WI38 (cell line): ENCODE measurements at regions not wholly inside any gene's neighbourhood (a gene's known extent, or its start where the extent isn't known, plus 50 kb on each side); places are given as distances from the start of the nearest gene placed in this dataset.

Experiments
- H3K4me3 ChIP-seq: 2 replicates; pipeline ENCODE4 v1.5.1; 2011; ENCODE audit warnings: low read depth, mild to moderate bottlenecking, control low read depth, low read length
- TF ChIP-seq, protein P1 (sequence below): IDR thresholded peaks from 2 replicates; pipeline ENCODE4 v1.5.1; 2012; ENCODE audit warnings: low read depth, mild to moderate bottlenecking, control low read depth, low read length

DNA sequence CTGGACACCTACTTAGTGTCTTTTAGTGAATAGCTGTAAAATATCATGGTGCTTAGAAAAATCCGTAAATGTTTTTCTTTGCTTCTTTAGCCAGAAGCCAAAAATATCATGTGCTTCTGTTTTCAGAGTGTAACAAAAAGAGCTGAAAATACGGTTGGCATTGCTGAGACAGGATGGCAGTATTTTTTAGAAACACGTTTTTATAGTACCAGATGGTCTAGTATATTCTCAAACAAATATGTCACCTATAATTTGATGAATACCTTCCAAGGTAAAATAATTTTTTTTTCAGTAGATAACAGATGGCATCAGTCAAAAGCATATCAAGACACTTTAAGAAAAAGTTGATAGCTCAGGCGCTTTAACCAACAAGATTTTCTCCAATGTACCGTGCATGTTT, 326.6 kb downstream of the PHF14 start:
- no peak overlapping the region for H3K4me3 ChIP-seq
- TF ChIP-seq, protein P1, sequence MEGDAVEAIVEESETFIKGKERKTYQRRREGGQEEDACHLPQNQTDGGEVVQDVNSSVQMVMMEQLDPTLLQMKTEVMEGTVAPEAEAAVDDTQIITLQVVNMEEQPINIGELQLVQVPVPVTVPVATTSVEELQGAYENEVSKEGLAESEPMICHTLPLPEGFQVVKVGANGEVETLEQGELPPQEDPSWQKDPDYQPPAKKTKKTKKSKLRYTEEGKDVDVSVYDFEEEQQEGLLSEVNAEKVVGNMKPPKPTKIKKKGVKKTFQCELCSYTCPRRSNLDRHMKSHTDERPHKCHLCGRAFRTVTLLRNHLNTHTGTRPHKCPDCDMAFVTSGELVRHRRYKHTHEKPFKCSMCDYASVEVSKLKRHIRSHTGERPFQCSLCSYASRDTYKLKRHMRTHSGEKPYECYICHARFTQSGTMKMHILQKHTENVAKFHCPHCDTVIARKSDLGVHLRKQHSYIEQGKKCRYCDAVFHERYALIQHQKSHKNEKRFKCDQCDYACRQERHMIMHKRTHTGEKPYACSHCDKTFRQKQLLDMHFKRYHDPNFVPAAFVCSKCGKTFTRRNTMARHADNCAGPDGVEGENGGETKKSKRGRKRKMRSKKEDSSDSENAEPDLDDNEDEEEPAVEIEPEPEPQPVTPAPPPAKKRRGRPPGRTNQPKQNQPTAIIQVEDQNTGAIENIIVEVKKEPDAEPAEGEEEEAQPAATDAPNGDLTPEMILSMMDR = no peak

DNA sequence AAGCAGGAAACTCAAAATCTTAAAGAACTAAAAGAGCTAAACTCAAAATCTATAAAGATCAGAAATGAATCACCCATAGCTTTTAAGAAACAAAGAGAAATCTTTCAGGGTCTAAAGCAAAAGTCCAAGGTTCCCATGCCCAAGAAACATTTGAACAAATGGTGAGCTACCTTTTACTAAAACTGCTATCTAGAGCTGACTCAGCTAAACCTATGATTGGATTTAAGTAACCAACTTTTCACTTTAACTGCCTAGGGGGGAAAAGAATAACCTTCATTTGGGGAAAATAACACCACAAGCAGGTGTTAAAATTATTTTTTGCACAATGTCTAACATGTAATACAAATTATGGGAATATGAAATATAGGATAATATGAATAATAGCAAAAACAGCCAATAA, 328.4 kb downstream of the PHF14 start:
- H3K4me3 ChIP-seq = no peak overlapping the region
- TF ChIP-seq, protein P1 = no peak

DNA sequence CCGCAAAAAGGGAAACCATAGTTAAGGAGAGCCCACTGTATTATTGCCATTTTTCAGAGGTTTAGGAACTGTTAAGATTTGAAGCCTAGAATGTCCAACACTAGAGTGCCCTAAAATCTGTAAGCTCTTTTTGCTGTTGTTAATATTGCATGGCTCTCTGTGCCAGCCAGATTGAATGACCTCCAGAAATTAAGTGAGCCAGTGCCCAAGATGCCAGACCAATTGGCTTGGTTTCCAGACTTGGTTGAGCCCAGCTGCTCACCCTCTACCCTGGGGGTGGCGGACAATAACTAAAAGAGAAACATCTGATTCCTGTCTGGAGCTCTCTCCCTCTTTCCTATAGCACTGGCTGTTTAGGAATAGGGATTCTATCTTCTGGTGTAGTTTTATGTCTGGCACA, 340.1 kb downstream of the PHF14 start:
- TF ChIP-seq, protein P1 = no peak
- H3K4me3 ChIP-seq = no peak overlapping the region

DNA sequence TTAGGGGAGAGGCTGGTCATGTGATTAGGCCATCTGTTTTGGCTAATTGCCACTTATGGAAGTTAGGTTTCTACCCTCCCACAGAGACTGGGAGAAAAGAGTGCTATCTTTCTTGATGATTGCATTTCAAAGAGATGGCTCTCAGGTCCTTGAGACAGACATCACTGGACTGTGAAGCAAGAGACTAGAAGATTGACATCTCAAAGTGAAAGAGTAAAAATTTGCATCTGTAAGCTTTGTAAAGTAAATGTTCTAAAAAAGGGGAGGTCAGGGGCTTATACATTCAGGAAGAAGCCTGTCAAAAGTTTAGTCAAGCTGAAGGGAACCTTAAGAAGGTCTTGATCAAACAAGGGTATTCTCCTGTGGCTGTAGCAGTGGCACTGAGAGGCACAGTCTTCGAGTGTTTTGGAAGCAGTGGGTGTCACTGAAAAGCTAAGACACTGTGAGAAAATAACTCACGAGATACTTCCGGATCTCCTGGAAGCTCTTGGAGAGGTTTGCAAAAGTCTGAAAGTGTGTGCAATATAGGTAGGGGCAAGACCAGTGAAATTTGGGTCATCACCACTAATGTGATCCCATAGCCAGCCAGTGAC, 342.1 kb downstream of the PHF14 start:
- no peak overlapping the region for H3K4me3 ChIP-seq
- TF ChIP-seq, protein P1 = no peak

DNA sequence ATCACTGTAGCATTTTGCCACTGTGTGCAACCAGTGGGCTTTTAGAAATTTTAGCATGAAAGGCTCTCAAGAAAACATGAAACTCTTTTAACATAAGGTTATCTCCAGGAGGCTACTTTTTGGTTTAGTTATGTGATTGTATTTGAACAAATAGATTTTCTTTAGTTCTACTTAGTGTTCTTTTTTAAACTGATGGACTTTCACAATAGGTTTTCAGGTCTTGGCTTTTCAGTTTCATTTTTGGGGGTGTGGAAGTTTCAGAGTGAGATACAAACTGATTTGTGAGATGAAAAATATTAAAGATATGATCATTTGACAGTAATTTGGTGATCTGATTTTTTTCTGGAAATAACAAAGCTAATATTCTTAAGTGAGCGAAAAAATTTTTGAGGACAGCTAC, 344.1 kb downstream of the PHF14 start:
- H3K4me3 ChIP-seq = no peak overlapping the region
- TF ChIP-seq, protein P1 = no peak

DNA sequence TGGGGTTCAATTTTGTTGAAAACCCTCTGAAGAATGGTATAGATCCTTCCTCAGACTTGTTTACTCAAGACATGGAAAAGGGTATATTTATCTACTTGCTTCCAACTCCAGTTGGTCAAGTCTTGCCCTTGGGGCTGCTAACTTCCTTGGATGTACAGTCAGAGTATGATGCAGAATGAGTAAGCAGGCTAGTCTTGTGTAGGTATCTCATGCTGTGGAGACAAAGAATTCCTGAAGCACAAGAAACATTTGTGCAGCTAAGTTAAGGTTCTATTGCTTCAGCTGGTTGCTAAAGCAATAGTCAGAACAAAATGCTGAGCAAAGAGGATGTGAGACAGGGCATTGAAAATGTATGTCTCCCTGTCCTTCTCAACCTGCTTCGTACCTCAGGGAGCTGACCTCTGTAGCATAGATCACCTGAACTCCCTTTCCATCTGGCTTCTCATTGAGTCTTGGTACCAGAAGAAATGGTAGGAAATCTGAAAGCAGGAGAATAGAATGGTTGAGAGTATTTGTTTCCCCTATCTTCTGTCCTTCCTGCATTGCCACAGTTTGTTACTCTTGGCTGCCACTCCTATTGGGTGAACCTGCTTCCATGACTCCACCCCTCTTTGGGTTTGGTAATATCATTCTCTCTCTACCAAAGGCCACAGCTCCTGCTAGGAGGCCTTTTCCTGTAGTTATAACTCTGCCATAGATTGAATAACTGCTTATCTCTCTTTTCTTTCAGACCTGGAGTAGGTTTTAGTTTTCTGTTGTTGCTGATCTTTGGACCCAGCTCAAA, 346.0 kb downstream of the PHF14 start:
- TF ChIP-seq, protein P1 = no peak

More for the DNA sequence above, 346.0 kb downstream of the PHF14 start:
- H3K4me3 ChIP-seq = no peak overlapping the region
